MCF 10A (cell line): ENCODE measurements at regions not wholly inside any gene's neighbourhood (a gene's known extent, or its start where the extent isn't known, plus 50 kb on each side); places are given as distances from the start of the nearest gene placed in this dataset.

Source experiments
- BruUV-seq: library from RNA; stranded (reverse); fragments of 400-500 nt; replicated peaks from 2 replicates; lab custom pipeline; 2021; lab: Mats Ljungman, UMichigan
- CTCF ChIA-PET: fragments of 300-600 bp; sonication (Branson Sonifier 250); formaldehyde crosslinking; extraction: SDS; loops from one replicate; lab custom pipeline; 2021; ENCODE audit warnings: antibody characterized with exemption, inconsistent platforms; lab: Yijun Ruan, JAX
- POLR2A ChIA-PET: fragments of 300-600, 350-650 bp; sonication (Branson Sonifier 250); formaldehyde crosslinking; extraction: SDS; loops from one replicate; lab custom pipeline; 2020; ENCODE audit warnings: antibody characterized with exemption, inconsistent platforms; lab: Yijun Ruan, JAX
- DNase-seq: peaks from one replicate; pipeline ENCODE4 v3.0.0-alpha.2; 2018; ENCODE audit not compliant: unreplicated experiment
- H3K27ac Mint-ChIP-seq: one replicate; pipeline ENCODE4 v1.8.0; 2022; ENCODE audit warnings: mild to moderate bottlenecking, low read depth, mixed read lengths; ENCODE audit not compliant: unreplicated experiment
- H3K27me3 Mint-ChIP-seq: one replicate; pipeline ENCODE4 v1.8.0; 2022; ENCODE audit warnings: mixed read lengths; ENCODE audit not compliant: insufficient read depth, unreplicated experiment
- H3K36me3 Mint-ChIP-seq: one replicate; pipeline ENCODE4 v1.8.0; 2022; ENCODE audit warnings: mild to moderate bottlenecking, moderate library complexity, mixed read lengths; ENCODE audit not compliant: insufficient read depth, unreplicated experiment
- H3K4me1 Mint-ChIP-seq: one replicate; pipeline ENCODE4 v1.8.0; 2022; ENCODE audit warnings: mixed read lengths; ENCODE audit not compliant: insufficient read depth, unreplicated experiment
- H3K4me3 Mint-ChIP-seq: one replicate; pipeline ENCODE4 v1.8.0; 2022; ENCODE audit warnings: mild to moderate bottlenecking, moderate library complexity, mixed read lengths; ENCODE audit not compliant: unreplicated experiment
- H3K9me3 Mint-ChIP-seq: one replicate; pipeline ENCODE4 v1.8.0; 2022; ENCODE audit warnings: mixed read lengths; ENCODE audit not compliant: unreplicated experiment
- CTCF ChIP-seq: fragments of 200-600 bp; IDR thresholded peaks from one replicate; pipeline ENCODE4 v1.8.0; 2022; ENCODE audit warnings: antibody characterized with exemption, mild to moderate bottlenecking; ENCODE audit not compliant: unreplicated experiment
- intact Hi-C: fragments of 100-400 bp; cut with micrococcal nuclease; formaldehyde crosslinking; loops from 2 replicates; pipeline ENCODE4 v1.14.1; 2022

- ChIA-PET POLR2A (no interaction called here), CTCF (interaction anchor here (0.6 kb wide), 1 partner anchor 36 kb away, joined by 3 read pairs; no protein-coding TSS in a partner anchor)
- no peak for DNase-seq
- intact Hi-C loops, result no loop called here
- H3K9me3 Mint-ChIP-seq, result peaks cover 7% of the 10 kb centered on the region
- peaks cover 37% of the 10 kb centered on the region for H3K4me1 Mint-ChIP-seq
- no peaks in the 10 kb centered on the region for H3K36me3 Mint-ChIP-seq
- no peaks in the 10 kb centered on the region for H3K27me3 Mint-ChIP-seq
- H3K27ac Mint-ChIP-seq, result no peak overlapping the region
- TF ChIP-seq CTCF, result no peak
- H3K4me3 Mint-ChIP-seq, result no peak overlapping the region
- no TSS peak for BruUV-seq
These were observed 177.3 kb upstream of the SERP2 start for GRCh38 chr13:44196196-44196751.

GRCh38 chr13:44197791-44198770 is 175.5 kb upstream of the SERP2 start:
- CTCF ChIA-PET, result interaction anchor here (0.7 to 0.8 kb wide), 2 partner anchors 45 to 293 kb away, joined by 3 read pairs; no protein-coding TSS in a partner anchor
- BruUV-seq, result no TSS peak
- Mint-ChIP-seq H3K36me3 (no peaks in the 10 kb centered on the region), H3K27ac (no peak overlapping the region), H3K4me3 (no peak overlapping the region), H3K9me3 (no peaks in the 10 kb centered on the region), H3K4me1 (peaks cover 31% of the 10 kb centered on the region), H3K27me3 (no peaks in the 10 kb centered on the region)
- POLR2A ChIA-PET, result interaction anchor here (2.9 kb wide), 1 partner anchor 238 kb away, joined by 17 read pairs; no protein-coding TSS in a partner anchor
- TF ChIP-seq CTCF, result no peak
- no peak for DNase-seq
- intact Hi-C loops, result no loop called here

- POLR2A ChIA-PET, result interaction anchor here (2.9 kb wide), 1 partner anchor 237 kb away, joined by 17 read pairs; no protein-coding TSS in a partner anchor
- Mint-ChIP-seq H3K36me3 (no peaks in the 10 kb centered on the region), H3K27me3 (no peaks in the 10 kb centered on the region), H3K9me3 (no peaks in the 10 kb centered on the region), H3K4me1 (peaks cover 31% of the 10 kb centered on the region), H3K4me3 (no peak overlapping the region), H3K27ac (no peak overlapping the region)
- CTCF ChIA-PET, result interaction anchor here (0.8 kb wide), 1 partner anchor 294 kb away, joined by 3 read pairs; no protein-coding TSS in a partner anchor
- no TSS peak for BruUV-seq
- DNase-seq, result no peak
- intact Hi-C loops, result no loop called here
- no peak for TF ChIP-seq CTCF
These were observed 174.8 kb upstream of the SERP2 start for GRCh38 chr13:44198826-44199225.
